Lower leg skin (tissue), 4 donors: ENCODE measurements at regions not wholly inside any gene's neighbourhood (a gene's known extent, or its start where the extent isn't known, plus 50 kb on each side); places are given as distances from the start of the nearest gene placed in this dataset.

Source experiments
- DNase-seq, 2 donors: peaks; one replicate each; pipeline ENCODE4 v3.0.0-alpha.2; 2019; ENCODE audit warnings: low spot score in 2 of 2
- H3K4me3 ChIP-seq: fragments of 200-600 bp; sonication (generic); 2 replicates; pipeline ENCODE4 v1.5.1; 2017; ENCODE audit warnings: mild to moderate bottlenecking, low read depth; ENCODE audit not compliant: poor library complexity, severe bottlenecking
- CTCF ChIP-seq, 3 donors: fragments of 450-650 bp; IDR thresholded peaks; one replicate each; pipeline ENCODE4 v1.5.1; 2016; ENCODE audit warnings: antibody characterized with exemption in 3 of 3, mild to moderate bottlenecking in 3 of 3, moderate library complexity in 2 of 3
- POLR2A ChIP-seq, 2 donors: fragments of 450-650 bp; IDR thresholded peaks; one replicate each; pipeline ENCODE4 v1.6.1; 2016 to 2017; ENCODE audit warnings: antibody characterized with exemption in 2 of 2, mild to moderate bottlenecking in 1 of 2, moderate library complexity in 1 of 2
- WGBS, 2 donors: methylation state at CpG; one replicate each; pipeline ENCODE4 v1.1.5; 2018; 5-methylcytosine and 5-hydroxymethylcytosine counted together
- intact Hi-C: fragments of 100-400 bp; cut with DNase I; formaldehyde crosslinking; loops from one replicate; pipeline ENCODE4 v1.15.0; 2023; ENCODE audit warnings: low total_unique reads

GRCh38 chr2:173696274-173696673, 268.9 kb downstream of the SP3 start:
- intact Hi-C loops: no loop called here
- H3K4me3 ChIP-seq: no peak overlapping the region
- no peak for DNase-seq
- WGBS, 2 donors: 65 to 66% methylated on average over 5 of the region's 5 CpGs
- TF ChIP-seq POLR2A (IDR thresholded peaks at IDR 0.05) (no peak), CTCF (IDR thresholded peaks at IDR 0.05) (no peak)

GRCh38 chr2:173697929-173698328, 267.2 kb downstream of the SP3 start:
- DNase-seq: no peak
- intact Hi-C loops: no loop called here
- 93 to 98% methylated on average over 1 of the region's 1 CpG for WGBS, 2 donors
- no peak overlapping the region for H3K4me3 ChIP-seq
- no peak for TF ChIP-seq POLR2A (IDR thresholded peaks at IDR 0.05)
- TF ChIP-seq CTCF (IDR thresholded peaks at IDR 0.05): peak in 1 of 3 donors; percentile 7

- H3K4me3 ChIP-seq: no peak overlapping the region
- DNase-seq: no peak
- TF ChIP-seq CTCF (IDR thresholded peaks at IDR 0.05): no peak
- intact Hi-C loops: no loop called here
- WGBS, 2 donors: 66 to 69% methylated on average over 4 of the region's 4 CpGs
Observed at GRCh38 chr2:173705656-173706055, 259.5 kb downstream of the SP3 start.

- intact Hi-C loops: no loop called here
- 90 to 93% methylated on average over 4 of the region's 4 CpGs for WGBS, 2 donors
- no peak for TF ChIP-seq CTCF (IDR thresholded peaks at IDR 0.05)
- no peak for TF ChIP-seq POLR2A (IDR thresholded peaks at IDR 0.05)
- no peak for DNase-seq
- no peak overlapping the region for H3K4me3 ChIP-seq
Observed at GRCh38 chr2:173706936-173707335, 258.2 kb downstream of the SP3 start.

- TF ChIP-seq CTCF (IDR thresholded peaks at IDR 0.05): no peak
- no peak for TF ChIP-seq POLR2A (IDR thresholded peaks at IDR 0.05)
- WGBS, 2 donors: 62 to 67% methylated on average over 5 of the region's 5 CpGs
- DNase-seq: no peak
- intact Hi-C loops: no loop called here
- H3K4me3 ChIP-seq: no peak overlapping the region
Observed at GRCh38 chr2:173708806-173709205, 256.4 kb downstream of the SP3 start.

GRCh38 chr2:173711816-173712215, 253.4 kb downstream of the SP3 start:
- no peak for DNase-seq
- WGBS, 2 donors: 62 to 68% methylated on average over 1 of the region's 1 CpG
- H3K4me3 ChIP-seq: no peak overlapping the region
- TF ChIP-seq POLR2A (IDR thresholded peaks at IDR 0.05) (no peak), CTCF (IDR thresholded peaks at IDR 0.05) (no peak)
- intact Hi-C loops: no loop called here
